ENCODE measurements at regions not wholly inside any gene's neighbourhood (a gene's known extent, or its start where the extent isn't known, plus 50 kb on each side); places are given as distances from the start of the nearest gene placed in this dataset.

DNA sequence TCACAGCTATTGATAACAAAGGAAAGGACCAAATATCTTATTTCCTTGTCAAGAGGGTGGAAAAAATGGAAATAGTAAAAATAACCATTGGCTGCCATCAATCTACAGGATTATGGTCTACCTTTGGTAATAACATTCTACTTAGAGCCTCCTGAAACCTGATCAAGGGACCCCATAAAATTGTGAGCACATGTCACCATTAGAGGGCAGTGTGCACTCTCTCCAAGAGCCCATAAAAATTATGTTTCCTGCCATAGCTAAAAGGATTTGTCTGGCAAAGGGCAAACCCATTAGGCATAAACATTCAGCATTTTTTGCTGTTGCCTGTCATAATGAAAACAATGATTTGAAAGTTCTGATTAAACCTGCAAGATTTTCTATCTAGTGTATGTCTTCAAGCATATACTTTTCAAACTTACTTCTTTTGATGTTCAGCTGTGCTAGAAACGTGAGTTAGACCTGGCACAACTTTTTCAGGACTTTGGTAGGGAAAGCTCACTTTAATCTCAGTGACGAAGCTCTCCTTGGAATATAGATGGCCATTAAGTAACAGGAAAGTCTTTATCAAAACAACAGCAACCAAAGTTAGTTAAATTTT, 120.7 kb upstream of the ZFP64 start:
- peak; percentile 44 to 69 (median 64) for DNase-seq
- Histone ChIP-seq H3K36me3 (ENCODE audit: insufficient read depth, low read length) (no peaks in the 10 kb centered on the region), H3K27me3 (ENCODE audit: insufficient read depth, low read length) (no peaks in the 10 kb centered on the region), H3K4me3 (ENCODE audit: low read length in 2 of 2) (no peak overlapping the region), H3K9me3 (ENCODE audit: control insufficient read depth in 1 of 2, low read length in 2 of 2) (no peaks in the 10 kb centered on the region), H3K27ac (ENCODE audit: low read depth, low read length) (no peak overlapping the region), H3K4me1 (ENCODE audit: insufficient read depth, low read length) (peaks cover 2% of the 10 kb centered on the region)
- ChIA-PET POLR2A (ENCODE audit: partially characterized antibody) (interaction anchor here (0.6 to 1.6 kb wide), 6 partner anchors 93 to 1235 kb away, joined by 3 to 8 read pairs (median 4); no protein-coding TSS in a partner anchor), CTCF (ENCODE audit: partially characterized antibody) (interaction anchor here (0.6 to 6.7 kb wide), 54 partner anchors 9 to 1887 kb away, joined by 3 to 115 read pairs (median 4); no protein-coding TSS in a partner anchor)
- H3K27ac Mint-ChIP-seq = no peak overlapping the region
- no peaks in the 10 kb centered on the region for H3K36me3 Mint-ChIP-seq
- intact Hi-C loops (cut with micrococcal nuclease) = loop anchor here (1.0 to 10.0 kb wide), 10 partner anchors 67 to 1885 kb away; no protein-coding TSS in a partner anchor
- H3K4me1 Mint-ChIP-seq = peaks cover 5 to 26% (median 12%) of the 10 kb centered on the region in 4 donors
- no peaks in the 10 kb centered on the region for H3K27me3 Mint-ChIP-seq
- no peak overlapping the region for H3K4me3 Mint-ChIP-seq
- H3K9me3 Mint-ChIP-seq = peaks cover 0 to 4% (median 0%) of the 10 kb centered on the region in 8 donors

DNA sequence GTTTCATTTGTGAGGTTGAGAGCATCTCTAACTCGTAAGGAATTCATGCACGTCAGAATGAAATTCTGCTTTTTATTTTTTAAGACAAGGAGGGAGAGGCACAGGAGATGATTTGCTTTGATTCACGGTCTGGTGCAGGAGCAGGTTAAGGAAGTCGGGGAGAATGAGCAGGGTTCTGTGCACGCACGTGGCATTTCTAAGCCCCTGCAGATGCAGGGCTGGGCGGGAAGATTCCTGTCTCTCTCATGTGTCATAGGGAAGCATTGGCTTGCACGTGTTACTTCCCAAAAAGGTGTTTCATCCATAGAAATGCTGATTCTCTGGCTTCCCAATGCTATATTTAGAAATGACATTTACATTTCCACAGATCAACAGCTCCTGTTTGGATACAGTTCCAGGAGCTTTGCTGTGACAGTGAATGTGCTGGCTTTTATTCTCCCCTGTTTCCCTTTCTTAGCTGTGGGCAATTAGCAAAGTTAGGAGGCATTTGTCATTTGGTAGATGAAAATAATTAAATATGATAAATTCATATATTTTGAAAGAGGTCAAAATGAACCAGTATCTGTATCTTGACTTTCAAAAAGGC, 119.7 kb upstream of the ZFP64 start:
- H3K4me1 Mint-ChIP-seq = peaks cover 6 to 31% (median 16%) of the 10 kb centered on the region in 4 donors
- intact Hi-C loops (cut with micrococcal nuclease) = loop anchor here (5.0 to 10.0 kb wide), 4 partner anchors 69 to 1886 kb away; no protein-coding TSS in a partner anchor
- POLR2A ChIA-PET (ENCODE audit: partially characterized antibody) = interaction anchor here (1.2 to 1.6 kb wide), 2 partner anchors 99 to 909 kb away, joined by 3 to 8 read pairs; no protein-coding TSS in a partner anchor

DNA sequence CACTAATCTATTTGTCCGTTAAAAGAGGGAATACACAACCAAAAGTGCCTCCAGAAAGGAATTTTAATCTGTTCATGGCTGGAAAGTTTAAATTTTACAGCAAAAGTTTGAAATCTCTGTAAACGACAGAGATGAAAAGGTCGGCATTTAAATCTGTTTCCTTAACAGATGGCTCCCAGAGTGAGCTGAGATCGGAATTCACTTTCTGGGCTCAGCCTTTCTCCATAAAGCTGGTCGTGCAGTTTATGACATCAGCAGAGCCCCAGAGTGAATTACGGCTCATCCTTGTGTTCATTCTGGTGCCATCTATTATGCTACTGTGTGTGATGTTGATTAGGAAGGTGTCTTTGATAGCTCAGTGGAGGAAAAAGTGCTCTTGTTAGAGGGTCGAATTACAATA, 117.6 kb upstream of the ZFP64 start:
- CTCF ChIA-PET (ENCODE audit: partially characterized antibody) = interaction anchor here (6.7 kb wide), 1 partner anchor 909 kb away, joined by 115 read pairs; no protein-coding TSS in a partner anchor
- Mint-ChIP-seq H3K4me3 (no peak overlapping the region), H3K4me1 (peaks cover 18 to 37% (median 25%) of the 10 kb centered on the region in 4 donors), H3K27ac (no peak overlapping the region), H3K36me3 (no peaks in the 10 kb centered on the region), H3K27me3 (no peaks in the 10 kb centered on the region), H3K9me3 (peaks cover 0 to 2% (median 0%) of the 10 kb centered on the region in 8 donors)
- peaks cover 20% of the 10 kb centered on the region for H3K4me1 ChIP-seq (ENCODE audit: insufficient read depth, low read length)
- H3K27me3 ChIP-seq (ENCODE audit: insufficient read depth, low read length) = no peaks in the 10 kb centered on the region
- no peaks in the 10 kb centered on the region for H3K9me3 ChIP-seq (ENCODE audit: control insufficient read depth in 1 of 2, low read length in 2 of 2)
- intact Hi-C loops (cut with micrococcal nuclease) = loop anchor here (5.0 kb wide), 1 partner anchor 1753 kb away; no protein-coding TSS in a partner anchor
- no peaks in the 10 kb centered on the region for H3K36me3 ChIP-seq (ENCODE audit: insufficient read depth, low read length)
- POLR2A ChIA-PET (ENCODE audit: partially characterized antibody) = interaction anchor here (0.6 kb wide), 1 partner anchor 912 kb away, joined by 3 read pairs; no protein-coding TSS in a partner anchor
- no peak overlapping the region for H3K4me3 ChIP-seq (ENCODE audit: low read length in 2 of 2)
- DNase-seq = no peak
- H3K27ac ChIP-seq (ENCODE audit: low read depth, low read length) = no peak overlapping the region

More for the DNA sequence above, 119.7 kb upstream of the ZFP64 start:
- CTCF ChIA-PET (ENCODE audit: partially characterized antibody) = interaction anchor here (0.6 to 6.7 kb wide), 31 partner anchors 10 to 1747 kb away, joined by 3 to 115 read pairs (median 4); no protein-coding TSS in a partner anchor
- no peaks in the 10 kb centered on the region for H3K27me3 Mint-ChIP-seq
- Histone ChIP-seq H3K27me3 (ENCODE audit: insufficient read depth, low read length) (no peaks in the 10 kb centered on the region), H3K9me3 (ENCODE audit: control insufficient read depth in 1 of 2, low read length in 2 of 2) (no peaks in the 10 kb centered on the region), H3K4me3 (ENCODE audit: low read length in 2 of 2) (no peak overlapping the region), H3K4me1 (ENCODE audit: insufficient read depth, low read length) (peaks cover 10% of the 10 kb centered on the region), H3K27ac (ENCODE audit: low read depth, low read length) (no peak overlapping the region), H3K36me3 (ENCODE audit: insufficient read depth, low read length) (no peaks in the 10 kb centered on the region)
- DNase-seq = no peak
- H3K27ac Mint-ChIP-seq = no peak overlapping the region
- peaks cover 0 to 3% (median 0%) of the 10 kb centered on the region in 8 donors for H3K9me3 Mint-ChIP-seq
- H3K36me3 Mint-ChIP-seq = no peaks in the 10 kb centered on the region
- no peak overlapping the region for H3K4me3 Mint-ChIP-seq

DNA sequence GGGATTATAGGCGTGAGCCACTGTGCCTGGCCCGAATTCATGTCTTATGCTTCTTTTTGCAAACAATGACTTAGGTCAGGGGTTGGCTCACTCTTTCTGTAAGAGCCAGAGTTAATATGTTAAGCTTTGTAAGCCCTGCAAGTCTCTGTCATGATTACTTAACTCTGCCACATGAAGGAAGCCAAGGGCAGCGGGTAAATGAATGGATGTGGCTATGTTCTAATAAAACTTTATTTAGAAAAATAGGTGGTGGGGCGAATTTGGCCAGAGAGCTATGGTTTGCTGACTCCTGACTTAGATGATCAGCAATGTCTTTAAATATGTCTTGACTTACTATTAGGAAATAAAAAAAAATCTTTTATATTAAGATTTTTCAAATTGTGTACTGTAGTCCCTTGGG, 114.9 kb upstream of the ZFP64 start:
- no peaks in the 10 kb centered on the region for H3K36me3 Mint-ChIP-seq
- Histone ChIP-seq H3K27me3 (ENCODE audit: insufficient read depth, low read length) (no peaks in the 10 kb centered on the region), H3K4me3 (ENCODE audit: low read length in 2 of 2) (no peak overlapping the region), H3K27ac (ENCODE audit: low read depth, low read length) (no peak overlapping the region), H3K4me1 (ENCODE audit: insufficient read depth, low read length) (peaks cover 20% of the 10 kb centered on the region), H3K36me3 (ENCODE audit: insufficient read depth, low read length) (no peaks in the 10 kb centered on the region), H3K9me3 (ENCODE audit: control insufficient read depth in 1 of 2, low read length in 2 of 2) (no peaks in the 10 kb centered on the region)
- H3K27ac Mint-ChIP-seq = peak overlapping the region in 3 of 7 donors; percentile 55 to 67 (median 61)
- ChIA-PET CTCF (ENCODE audit: partially characterized antibody) (interaction anchor here (0.9 to 1.7 kb wide), 3 partner anchors 10 to 910 kb away, joined by 4 to 10 read pairs (median 8); no protein-coding TSS in a partner anchor), POLR2A (ENCODE audit: partially characterized antibody) (interaction anchor here (0.9 to 1.6 kb wide), 3 partner anchors 103 to 694 kb away, joined by 3 to 4 read pairs (median 4); no protein-coding TSS in a partner anchor)
- H3K4me1 Mint-ChIP-seq = peaks cover 20 to 32% (median 25%) of the 10 kb centered on the region in 4 donors
- H3K27me3 Mint-ChIP-seq = peaks cover 0 to 2% of the 10 kb centered on the region in 2 donors
- H3K9me3 Mint-ChIP-seq = peaks cover 0 to 2% (median 0%) of the 10 kb centered on the region in 8 donors
- peak overlapping the region in 4 of 8 donors; percentile 7 to 52 (median 36) for H3K4me3 Mint-ChIP-seq
- DNase-seq = peak in 1 of 5 donors; percentile 2
- intact Hi-C loops (cut with micrococcal nuclease) = loop anchor here (5.0 kb wide), 1 partner anchor 1756 kb away; no protein-coding TSS in a partner anchor

DNA sequence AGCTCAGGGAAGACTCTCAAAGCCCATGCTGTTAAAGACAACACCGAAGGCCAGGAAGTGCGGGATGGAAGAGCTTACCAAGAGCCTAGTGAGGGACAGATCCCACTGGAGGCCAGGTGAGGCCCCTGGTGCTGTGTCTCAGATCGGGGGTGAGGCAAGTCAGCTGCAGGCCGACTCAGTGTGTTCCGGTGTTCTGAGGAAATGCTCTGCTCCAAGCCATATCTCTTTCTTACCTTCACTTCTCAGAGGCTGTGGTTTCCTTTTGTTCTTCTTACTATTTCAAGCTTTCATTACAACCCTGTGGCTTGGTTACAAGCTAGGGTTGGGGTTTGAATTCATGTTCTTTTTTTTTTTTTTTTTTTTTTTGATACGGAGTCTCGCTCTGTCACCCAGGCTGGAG, 114.3 kb upstream of the ZFP64 start:
- Histone ChIP-seq H3K27ac (ENCODE audit: low read depth, low read length) (no peak overlapping the region), H3K4me3 (ENCODE audit: low read length in 2 of 2) (no peak overlapping the region), H3K36me3 (ENCODE audit: insufficient read depth, low read length) (no peaks in the 10 kb centered on the region), H3K9me3 (ENCODE audit: control insufficient read depth in 1 of 2, low read length in 2 of 2) (no peaks in the 10 kb centered on the region), H3K27me3 (ENCODE audit: insufficient read depth, low read length) (no peaks in the 10 kb centered on the region), H3K4me1 (ENCODE audit: insufficient read depth, low read length) (peaks cover 20% of the 10 kb centered on the region)
- peak in 4 of 5 donors; percentile 20 to 41 (median 34) for DNase-seq
- Mint-ChIP-seq H3K4me1 (peaks cover 20 to 32% (median 26%) of the 10 kb centered on the region in 4 donors), H3K27ac (peak overlapping the region in 6 of 7 donors; percentile 5 to 76 (median 54)), H3K36me3 (no peaks in the 10 kb centered on the region), H3K27me3 (peaks cover 0 to 2% of the 10 kb centered on the region in 2 donors), H3K9me3 (peaks cover 0 to 2% (median 0%) of the 10 kb centered on the region in 8 donors), H3K4me3 (peak overlapping the region in 6 of 8 donors; percentile 7 to 52 (median 26))
- CTCF ChIA-PET (ENCODE audit: partially characterized antibody) = interaction anchor here (0.9 to 1.7 kb wide), 4 partner anchors 10 to 911 kb away, joined by 3 to 10 read pairs (median 6); no protein-coding TSS in a partner anchor
- POLR2A ChIA-PET (ENCODE audit: partially characterized antibody) = interaction anchor here (0.9 to 1.6 kb wide), 3 partner anchors 104 to 694 kb away, joined by 3 to 4 read pairs (median 4); no protein-coding TSS in a partner anchor
- intact Hi-C loops (cut with micrococcal nuclease) = loop anchor here (5.0 kb wide), 1 partner anchor 1756 kb away; no protein-coding TSS in a partner anchor

DNA sequence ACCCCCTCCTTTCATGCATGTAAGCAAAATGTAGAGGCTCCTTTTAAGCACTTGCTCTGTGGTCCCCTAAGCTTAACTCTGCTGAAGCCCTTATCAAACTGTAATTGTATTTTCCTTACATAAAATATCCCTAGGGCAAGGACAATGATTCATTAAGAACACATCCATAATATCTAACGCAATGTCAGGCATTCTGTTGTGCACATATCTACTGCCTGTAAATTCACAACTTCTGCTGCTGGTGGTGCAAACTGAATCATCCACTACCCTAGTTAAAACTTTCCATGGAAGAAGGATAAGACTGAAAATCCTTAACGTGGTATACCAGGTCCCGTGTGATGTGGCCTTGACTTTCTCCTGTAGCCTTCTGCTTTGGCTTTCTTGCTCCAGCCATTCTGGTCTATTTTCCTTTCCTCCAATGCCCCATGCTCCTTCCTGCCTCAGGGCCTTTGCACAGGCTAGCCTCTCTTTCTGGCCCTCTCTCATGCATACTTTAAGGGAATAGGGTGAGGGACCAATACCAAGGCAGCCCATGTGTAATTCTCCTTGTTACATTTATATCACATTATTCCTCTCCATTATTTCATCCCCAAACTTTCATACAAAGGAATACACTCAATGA, 113.6 kb upstream of the ZFP64 start:
- POLR2A ChIA-PET (ENCODE audit: partially characterized antibody) = interaction anchor here (1.6 kb wide), 1 partner anchor 104 kb away, joined by 4 read pairs; no protein-coding TSS in a partner anchor
- peaks cover 0 to 2% of the 10 kb centered on the region in 2 donors for H3K27me3 Mint-ChIP-seq
- peak overlapping the region in 3 of 7 donors; percentile 26 to 76 (median 38) for H3K27ac Mint-ChIP-seq
- DNase-seq = no peak
- no peaks in the 10 kb centered on the region for H3K36me3 ChIP-seq (ENCODE audit: insufficient read depth, low read length)
- no peak overlapping the region for H3K4me3 ChIP-seq (ENCODE audit: low read length in 2 of 2)
- no peak overlapping the region for H3K27ac ChIP-seq (ENCODE audit: low read depth, low read length)
- H3K9me3 ChIP-seq (ENCODE audit: control insufficient read depth in 1 of 2, low read length in 2 of 2) = no peaks in the 10 kb centered on the region
- no peaks in the 10 kb centered on the region for H3K27me3 ChIP-seq (ENCODE audit: insufficient read depth, low read length)
- no peaks in the 10 kb centered on the region for H3K9me3 Mint-ChIP-seq
- peaks cover 20 to 32% (median 26%) of the 10 kb centered on the region in 4 donors for H3K4me1 Mint-ChIP-seq
- no peaks in the 10 kb centered on the region for H3K36me3 Mint-ChIP-seq
- intact Hi-C loops (cut with micrococcal nuclease) = loop anchor here (5.0 kb wide), 1 partner anchor 1757 kb away; no protein-coding TSS in a partner anchor
- CTCF ChIA-PET (ENCODE audit: partially characterized antibody) = interaction anchor here (1.6 to 1.7 kb wide), 2 partner anchors 98 to 912 kb away, joined by 3 to 10 read pairs; no protein-coding TSS in a partner anchor
- H3K4me3 Mint-ChIP-seq = peak overlapping the region in 2 of 8 donors; percentile 24 to 44
- H3K4me1 ChIP-seq (ENCODE audit: insufficient read depth, low read length) = peaks cover 20% of the 10 kb centered on the region
